Kidney (tissue), 13 donors: ENCODE measurements at regions not wholly inside any gene's neighbourhood (a gene's known extent, or its start where the extent isn't known, plus 50 kb on each side); places are given as distances from the start of the nearest gene placed in this dataset.

Experiments
- DNase-seq, 5 donors: peaks; one replicate each; pipeline ENCODE4 v3.0.0-alpha.2; 2013 to 2020
- FAIRE-seq: peaks from 2 replicates; lab custom pipeline; 2012; peaks lifted over from hg19 to GRCh38; lab: Jason Lieb, UNC
- H3K27ac ChIP-seq, 2 donors: one replicate each; pipeline ENCODE4 v1.7.0; 2013; ENCODE audit warnings: low read depth in 2 of 2, low read length in 2 of 2, inconsistent platforms in 1 of 2
- H3K27me3 ChIP-seq: one replicate; pipeline ENCODE4 v1.7.1; 2013; ENCODE audit warnings: low read length, inconsistent platforms; ENCODE audit not compliant: control insufficient read depth, insufficient read depth
- H3K36me3 ChIP-seq, 3 donors: one replicate each; pipeline versions ENCODE4 v1.7.0 to v1.7.1; 2013; ENCODE audit warnings: low read length in 3 of 3, control low read depth in 1 of 3, inconsistent platforms in 1 of 3; ENCODE audit not compliant: insufficient read depth in 3 of 3, control insufficient read depth in 2 of 3
- H3K4me1 ChIP-seq, 3 donors: one replicate each; pipeline versions ENCODE4 v1.7.0 to v1.7.1; 2013; ENCODE audit warnings: low read length in 3 of 3, inconsistent platforms in 1 of 3, low read depth in 1 of 3; ENCODE audit not compliant: control insufficient read depth in 2 of 3, insufficient read depth in 2 of 3
- H3K4me3 ChIP-seq, 3 donors: one replicate each; pipeline versions ENCODE4 v1.7.0 to v1.8.1; 2013; ENCODE audit warnings: low read length in 3 of 3, control low read depth in 1 of 3, inconsistent platforms in 1 of 3
- H3K9ac ChIP-seq, 3 donors: one replicate each; pipeline versions ENCODE4 v1.7.0 to v1.7.1; 2013; ENCODE audit warnings: low read length in 3 of 3, control low read depth in 1 of 3, inconsistent platforms in 1 of 3
- H3K9me3 ChIP-seq, 3 donors: one replicate each; pipeline versions ENCODE4 v1.7.0 to v1.7.1; 2013; ENCODE audit warnings: low read length in 3 of 3, control low read depth in 1 of 3, inconsistent platforms in 1 of 3; ENCODE audit not compliant: control insufficient read depth in 2 of 3, insufficient read depth in 1 of 3
- intact Hi-C: fragments of 100-400 bp; cut with DNase I; formaldehyde crosslinking; loops from one replicate; pipeline ENCODE4 v1.11.1; 2022
- TF ChIP-seq, protein P1 (sequence below): IDR thresholded peaks from 3 replicates; pipeline ENCODE4 v1.5.1; 2012; ENCODE audit warnings: mild to moderate bottlenecking, moderate library complexity, borderline replicate concordance; ENCODE audit not compliant: insufficient read depth; ENCODE audit errors: extremely low read depth
- donor health status: control.
- donor health status: control.
- donor health status: control.
- donor health status: control.
- donor health status: control.
- donor health status: DM: yes; HTN: yes; CAD: no.
- donor health status: Normal renal cell carcinoma (clear cell type).

- no peaks in the 10 kb centered on the region for H3K27me3 ChIP-seq
- H3K4me1 ChIP-seq = no peaks in the 10 kb centered on the region
- no peak overlapping the region for H3K27ac ChIP-seq
- intact Hi-C loops = no loop called here
- FAIRE-seq = no peak
- no peaks in the 10 kb centered on the region for H3K9me3 ChIP-seq
- no peak overlapping the region for H3K4me3 ChIP-seq
- DNase-seq = peak in 4 of 5 donors; percentile 17 to 77 (median 27)
- TF ChIP-seq, protein P1, sequence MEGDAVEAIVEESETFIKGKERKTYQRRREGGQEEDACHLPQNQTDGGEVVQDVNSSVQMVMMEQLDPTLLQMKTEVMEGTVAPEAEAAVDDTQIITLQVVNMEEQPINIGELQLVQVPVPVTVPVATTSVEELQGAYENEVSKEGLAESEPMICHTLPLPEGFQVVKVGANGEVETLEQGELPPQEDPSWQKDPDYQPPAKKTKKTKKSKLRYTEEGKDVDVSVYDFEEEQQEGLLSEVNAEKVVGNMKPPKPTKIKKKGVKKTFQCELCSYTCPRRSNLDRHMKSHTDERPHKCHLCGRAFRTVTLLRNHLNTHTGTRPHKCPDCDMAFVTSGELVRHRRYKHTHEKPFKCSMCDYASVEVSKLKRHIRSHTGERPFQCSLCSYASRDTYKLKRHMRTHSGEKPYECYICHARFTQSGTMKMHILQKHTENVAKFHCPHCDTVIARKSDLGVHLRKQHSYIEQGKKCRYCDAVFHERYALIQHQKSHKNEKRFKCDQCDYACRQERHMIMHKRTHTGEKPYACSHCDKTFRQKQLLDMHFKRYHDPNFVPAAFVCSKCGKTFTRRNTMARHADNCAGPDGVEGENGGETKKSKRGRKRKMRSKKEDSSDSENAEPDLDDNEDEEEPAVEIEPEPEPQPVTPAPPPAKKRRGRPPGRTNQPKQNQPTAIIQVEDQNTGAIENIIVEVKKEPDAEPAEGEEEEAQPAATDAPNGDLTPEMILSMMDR = no peak
- no peaks in the 10 kb centered on the region for H3K36me3 ChIP-seq
- no peak overlapping the region for H3K9ac ChIP-seq
Observed at GRCh38 chr10:105398202-105398601, 757.1 kb downstream of the SORCS3 start.

GRCh38 chr10:105391670-105392351 lies 750.7 kb downstream of the SORCS3 start:
- no peak for DNase-seq
- intact Hi-C loops = no loop called here

GRCh38 chr10:105387971-105388370 lies 746.9 kb downstream of the SORCS3 start:
- H3K4me1 ChIP-seq = no peaks in the 10 kb centered on the region
- DNase-seq (no peak), FAIRE-seq (no peak)
- H3K27ac ChIP-seq = no peak overlapping the region
- H3K4me3 ChIP-seq = no peak overlapping the region
- intact Hi-C loops = no loop called here
- H3K9ac ChIP-seq = no peak overlapping the region
- H3K9me3 ChIP-seq = no peaks in the 10 kb centered on the region
- H3K27me3 ChIP-seq = no peaks in the 10 kb centered on the region
- H3K36me3 ChIP-seq = no peaks in the 10 kb centered on the region
- TF ChIP-seq, protein P1 = no peak

More at GRCh38 chr10:105391670-105392351, 750.7 kb downstream of the SORCS3 start:
- no peak for FAIRE-seq
- Histone ChIP-seq H3K9ac (no peak overlapping the region), H3K4me1 (no peaks in the 10 kb centered on the region), H3K36me3 (no peaks in the 10 kb centered on the region), H3K9me3 (no peaks in the 10 kb centered on the region), H3K4me3 (no peak overlapping the region), H3K27me3 (no peaks in the 10 kb centered on the region), H3K27ac (no peak overlapping the region)
- TF ChIP-seq, protein P1 = no peak
